ENCODE measurements at regions not wholly inside any gene's neighbourhood (a gene's known extent, or its start where the extent isn't known, plus 50 kb on each side); places are given as distances from the start of the nearest gene placed in this dataset.
"Not testable (repeated sequence)": the region's sequence is repeated elsewhere in the genome, so short reads cannot be mapped to it uniquely, and the experiment has no call there.

DNA sequence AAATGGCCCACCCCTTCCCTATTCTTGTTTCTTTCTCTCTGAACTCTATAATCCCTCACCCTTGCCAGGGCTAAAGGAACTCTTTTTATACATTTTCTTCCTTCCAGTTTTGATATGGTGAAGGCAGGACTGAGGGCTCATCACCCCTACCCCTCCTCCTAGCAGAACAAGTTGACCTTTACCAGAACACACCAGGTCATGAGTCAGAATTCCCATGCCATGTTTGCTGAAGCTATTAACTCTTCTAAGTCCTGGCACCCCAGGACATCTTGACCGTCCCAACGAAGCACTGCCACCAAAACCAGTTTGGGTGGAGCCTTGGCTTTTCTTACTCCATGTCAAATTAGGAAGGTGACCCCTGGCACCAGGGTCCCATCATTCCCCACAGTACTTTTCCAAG is 57.5 kb upstream of the DYNLT3 start:
- no peak for DNase-seq

DNA sequence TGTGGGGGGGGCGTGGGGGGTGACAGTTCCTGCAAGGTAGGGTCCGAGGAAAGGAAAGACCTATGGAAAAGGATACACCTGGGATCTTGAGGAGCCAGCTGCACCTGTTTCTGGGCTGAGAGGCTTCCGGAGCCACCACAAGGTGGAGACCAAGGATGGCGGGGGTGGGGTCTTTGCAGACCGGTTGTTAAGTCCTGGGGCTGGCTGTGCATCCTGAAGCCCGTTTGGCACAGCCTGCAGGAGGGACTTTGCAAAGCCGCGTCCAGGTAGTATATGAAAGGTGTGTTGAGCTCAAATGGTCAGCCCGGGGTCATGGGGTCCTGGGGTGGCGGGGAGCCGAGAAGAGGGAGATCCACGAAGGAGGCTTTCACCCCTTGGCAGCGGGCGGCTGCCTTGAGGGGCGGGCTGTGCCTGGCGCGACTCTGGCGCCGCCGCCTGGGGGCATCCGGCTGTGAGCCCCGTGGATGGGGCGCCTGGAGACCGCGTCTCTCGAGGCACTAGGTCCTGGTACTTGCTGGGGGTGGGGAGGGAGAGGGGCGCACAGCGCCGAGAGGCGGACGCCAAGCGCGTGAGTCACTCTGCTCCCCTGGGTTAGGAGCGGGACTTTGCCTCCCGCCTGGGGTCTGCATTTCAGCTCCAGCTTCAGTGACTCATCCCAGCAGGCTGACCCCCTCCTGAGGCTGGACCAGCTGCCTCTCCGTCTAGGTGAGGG is 58.2 kb upstream of the DYNLT3 start:
- DNase-seq: peak; percentile 38 to 53

DNA sequence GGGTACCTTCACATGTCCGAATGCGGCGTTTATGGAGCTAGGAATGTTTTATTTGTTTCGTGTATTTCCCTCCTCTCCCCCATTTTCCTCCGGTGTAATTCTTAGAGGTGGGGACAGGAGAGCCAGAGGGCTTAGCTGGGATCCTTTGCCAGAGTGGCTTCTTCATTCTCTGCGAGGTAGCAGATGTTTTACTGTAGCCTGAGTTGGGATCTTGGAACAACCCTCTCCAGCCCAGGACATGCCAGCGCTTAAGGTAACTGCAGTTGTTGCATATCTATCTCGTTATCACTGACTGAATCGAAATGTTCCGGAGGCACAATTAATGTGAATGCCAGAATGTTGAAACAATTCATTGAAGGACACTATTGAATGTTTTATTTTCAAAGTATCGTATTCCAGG is 59.0 kb upstream of the DYNLT3 start:
- DNase-seq: no peak

DNA sequence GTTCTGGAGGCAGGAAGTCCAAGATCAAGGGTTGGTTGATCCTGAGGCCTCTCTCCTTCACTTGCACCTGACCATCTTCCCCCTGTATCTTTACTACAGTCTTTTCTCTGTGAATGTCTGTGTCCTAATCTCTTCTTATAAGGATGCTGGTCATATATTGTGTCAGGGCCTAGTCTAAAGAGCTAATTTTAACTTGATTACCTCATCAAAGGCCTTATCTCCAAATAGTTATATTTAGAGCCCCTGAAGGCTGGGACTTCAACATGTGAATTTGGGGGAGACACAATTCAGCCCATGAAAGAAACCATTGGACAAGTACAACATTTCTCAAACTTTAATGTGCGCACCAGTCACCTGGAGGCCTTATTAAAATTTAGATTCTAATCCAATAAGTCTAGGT is 62.8 kb upstream of the DYNLT3 start:
- DNase-seq: no peak

DNA sequence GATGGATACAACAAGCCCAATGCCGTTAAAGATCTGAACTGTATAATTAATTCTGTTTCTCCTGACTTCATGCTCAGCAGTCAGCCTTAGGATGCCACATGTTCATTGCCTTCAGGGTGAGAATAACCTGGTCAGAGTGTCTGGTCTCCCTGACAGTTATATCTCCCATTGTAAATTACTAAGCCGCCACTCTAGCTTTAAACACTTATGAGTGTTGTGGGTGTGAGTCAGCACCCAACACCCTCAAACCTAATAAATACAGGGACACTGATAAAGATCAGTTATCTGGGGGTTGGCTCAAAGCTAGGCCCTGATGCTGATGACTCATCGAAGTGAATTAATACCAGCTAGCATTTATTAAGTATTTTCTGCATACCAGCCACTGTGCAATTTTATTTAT is 64.9 kb upstream of the DYNLT3 start:
- no peak for DNase-seq

DNA sequence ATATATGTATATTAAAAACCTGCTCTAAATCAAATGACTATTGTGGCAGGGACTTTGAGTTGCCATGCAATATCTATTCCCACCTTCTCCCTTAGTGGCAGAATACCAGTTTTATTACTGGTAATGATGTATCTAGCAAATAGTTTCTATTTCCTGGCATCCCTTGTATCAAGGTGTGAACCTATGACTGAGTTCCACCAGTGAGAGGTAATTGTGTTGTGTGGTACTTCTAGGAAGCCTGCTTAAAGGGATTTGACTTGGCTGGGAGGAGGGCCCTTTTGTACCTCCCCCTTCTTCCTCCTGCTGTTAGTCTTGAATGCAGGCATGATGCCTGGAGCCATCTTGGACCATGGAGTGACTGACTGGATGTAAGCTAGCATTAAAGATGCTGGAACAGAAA is 65.4 kb upstream of the DYNLT3 start:
- no peak for DNase-seq

DNA sequence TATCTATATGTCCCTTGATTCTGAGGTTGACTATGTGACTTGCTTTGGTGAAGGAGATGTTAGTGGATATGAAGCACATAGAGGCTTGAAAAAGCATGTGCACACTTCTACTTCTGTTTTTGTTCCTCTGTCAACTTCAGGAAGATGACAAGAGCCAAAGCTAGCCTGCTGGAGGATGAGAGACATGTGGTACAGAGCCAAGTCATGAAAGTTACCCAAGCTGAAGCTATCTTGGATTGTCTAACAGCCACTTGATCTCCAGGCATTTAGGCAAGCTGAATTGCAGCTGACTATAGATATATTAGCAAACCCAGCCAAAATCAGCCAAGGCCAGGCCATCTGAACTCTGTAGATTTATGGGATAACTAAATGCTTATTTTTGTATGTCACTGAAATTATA is 70.8 kb upstream of the DYNLT3 start:
- no peak for DNase-seq

DNA sequence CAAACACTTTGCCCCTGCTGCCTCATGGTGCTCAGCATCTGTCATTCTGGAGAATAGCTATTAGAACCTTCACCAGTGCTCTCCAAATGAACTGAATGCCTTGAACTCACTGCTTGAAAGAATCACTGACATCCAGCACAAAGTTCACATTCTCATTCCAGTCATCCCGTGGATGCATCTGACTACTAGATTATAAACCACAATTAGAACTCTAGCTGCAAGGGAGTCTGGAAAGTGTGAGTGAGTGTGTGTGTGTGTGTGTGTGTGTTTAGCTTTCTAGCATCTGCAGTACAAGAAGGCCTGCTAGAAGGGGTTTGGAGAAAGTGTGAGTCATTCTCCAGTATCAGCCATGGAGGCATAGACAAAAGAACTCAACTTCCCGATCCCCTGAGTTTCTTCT is 71.3 kb upstream of the DYNLT3 start:
- DNase-seq: no peak

DNA sequence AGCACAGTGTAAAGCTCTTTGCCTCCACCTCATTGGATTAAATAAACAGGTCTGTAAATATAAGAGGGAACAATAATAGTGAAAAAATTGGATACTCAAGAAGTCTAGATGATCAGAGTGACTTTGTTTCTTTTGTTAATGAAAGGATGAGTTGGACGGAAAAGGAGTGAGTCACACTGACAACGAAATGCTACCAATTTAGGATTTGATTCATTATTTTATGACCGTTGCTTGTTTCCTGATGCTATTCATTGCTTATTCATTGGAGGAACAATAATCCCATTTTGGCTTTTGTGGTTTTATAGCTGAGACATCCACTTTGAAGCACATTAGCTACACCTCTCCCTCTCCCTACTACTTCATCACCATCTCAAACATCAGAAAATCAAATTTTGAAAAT is 74.4 kb upstream of the DYNLT3 start:
- DNase-seq: peak in 1 of 2 experiments; percentile 21

DNA sequence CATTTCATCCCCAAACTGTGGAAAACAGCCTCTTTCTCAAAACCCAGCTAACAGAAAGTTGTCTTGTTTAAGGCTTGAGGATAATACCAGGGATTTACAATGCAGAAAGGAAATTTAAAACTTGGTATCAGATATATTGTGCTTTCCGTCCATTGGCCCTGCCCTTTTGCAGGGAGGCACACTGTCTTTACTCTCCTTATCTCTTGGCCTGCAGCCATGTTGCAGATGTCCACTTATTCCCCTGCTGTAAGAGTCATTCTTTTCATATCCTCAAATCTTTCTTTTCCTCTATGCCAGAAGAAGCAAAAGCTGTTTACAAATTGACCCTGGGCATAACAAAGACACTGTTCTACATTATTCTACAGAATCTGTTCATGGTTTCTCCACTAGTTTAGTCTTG is 75.6 kb upstream of the DYNLT3 start:
- DNase-seq: no peak

DNA sequence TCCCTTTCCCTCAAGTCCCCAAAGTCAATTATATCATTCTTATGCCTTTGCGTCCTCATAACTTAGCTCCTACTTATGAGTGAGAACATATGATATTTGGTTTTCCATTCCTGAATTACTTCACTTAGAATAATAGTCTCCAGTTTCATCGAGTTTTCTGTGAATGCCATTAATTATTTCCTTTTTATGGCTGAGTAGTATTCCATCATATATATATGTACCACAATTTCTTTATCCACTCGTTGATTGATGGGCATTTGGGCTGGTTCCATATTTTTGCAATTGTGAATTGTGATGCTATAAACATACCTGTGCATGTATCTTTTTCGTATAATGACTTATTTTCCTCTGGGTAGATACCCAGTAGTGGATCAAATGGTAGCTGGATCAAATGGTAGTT is 78.4 kb upstream of the DYNLT3 start:
- not testable (repeated sequence) for DNase-seq

DNA sequence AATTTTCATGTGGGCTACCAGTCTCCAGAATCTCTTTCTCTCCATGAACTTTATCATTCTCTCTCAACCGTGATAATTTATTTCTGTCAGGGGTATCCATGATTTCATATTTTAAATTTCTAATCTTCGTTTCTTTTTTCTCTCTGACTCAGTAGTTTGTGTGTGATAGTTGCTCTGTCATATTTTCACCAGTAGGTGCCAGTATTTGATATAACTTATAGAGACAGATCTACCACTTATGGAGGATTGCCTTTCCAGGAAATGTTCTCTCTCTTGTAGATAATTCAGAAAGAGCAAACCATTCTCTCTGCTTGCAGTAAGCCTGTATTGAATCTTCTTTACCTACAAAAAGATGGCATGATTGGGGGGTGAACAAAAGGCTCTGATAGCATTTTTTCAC is 79.3 kb upstream of the DYNLT3 start:
- no peak for DNase-seq

DNA sequence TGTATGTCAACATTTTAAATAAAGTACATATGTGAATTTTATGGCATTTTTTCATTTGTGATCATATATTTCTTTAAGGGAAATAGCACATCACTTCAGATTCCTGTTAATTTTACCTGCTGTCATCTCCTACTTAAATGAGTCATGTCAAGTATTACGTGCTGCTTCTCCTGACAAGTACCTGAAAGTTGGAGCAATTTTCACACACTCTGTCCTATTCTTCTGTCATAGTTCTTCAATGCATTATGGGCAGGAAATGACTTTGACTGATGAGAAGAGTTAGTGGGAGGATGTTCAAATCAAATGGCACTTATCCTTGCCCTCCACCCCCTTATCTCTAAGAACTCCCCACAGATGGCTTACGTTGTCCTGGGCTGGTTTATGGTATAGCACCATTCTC is 64.2 kb upstream of the SYTL5 start:
- no peak for DNase-seq

DNA sequence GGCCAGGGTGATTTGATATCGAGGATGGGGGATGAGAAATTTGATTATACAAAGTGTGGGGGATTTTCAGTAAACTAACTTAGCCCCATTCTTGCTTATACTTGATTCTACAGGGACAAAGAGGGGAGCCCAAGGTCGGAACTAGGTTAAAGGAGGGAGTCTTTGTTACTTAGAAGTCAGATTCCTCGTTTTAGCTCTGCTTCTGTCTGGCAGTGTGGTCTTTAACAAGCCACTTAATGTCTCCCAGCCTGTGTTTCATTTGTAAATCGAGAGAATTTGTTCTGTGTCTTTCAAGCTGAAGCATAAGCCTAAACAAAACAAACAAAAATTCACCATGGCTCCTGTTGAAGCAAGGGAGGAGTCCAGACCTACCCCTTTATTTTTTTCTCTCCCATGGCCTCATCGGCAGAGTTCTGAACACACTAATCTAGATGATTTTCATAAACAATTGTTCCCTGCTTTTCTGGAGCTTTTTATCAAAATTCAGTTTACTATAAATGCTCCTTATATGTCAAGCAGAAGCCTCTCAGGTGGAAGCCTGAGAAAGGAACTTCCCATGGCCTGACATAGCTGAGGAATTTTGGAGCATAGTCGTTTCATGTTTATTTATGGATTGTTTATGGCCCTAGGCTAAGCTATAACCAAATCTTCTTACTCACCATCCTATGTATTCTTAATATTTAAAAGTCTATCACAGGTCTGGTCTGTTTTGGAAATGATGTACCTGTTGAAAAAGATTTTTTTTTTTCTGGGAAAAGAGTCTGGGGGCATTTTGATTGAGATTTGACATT is 62.6 kb upstream of the SYTL5 start:
- DNase-seq: no peak

DNA sequence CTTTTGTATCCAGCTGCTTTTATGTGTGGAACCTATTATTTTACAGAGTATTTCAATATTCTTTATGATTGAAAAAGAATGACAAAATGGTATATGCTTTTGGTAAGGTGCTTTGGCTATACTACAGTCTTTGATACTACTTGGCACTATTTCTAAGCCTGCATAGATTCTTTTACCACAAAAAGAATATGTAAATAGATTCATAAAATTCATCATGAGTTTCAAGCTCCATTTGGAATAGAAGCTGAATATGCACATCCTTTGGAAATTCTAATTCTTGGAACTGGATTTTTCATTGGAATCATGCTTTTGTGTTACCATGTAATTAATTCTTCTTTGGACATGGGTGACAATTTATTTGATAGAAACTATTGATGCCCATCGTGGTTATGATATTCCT is 60.2 kb upstream of the SYTL5 start:
- no peak for DNase-seq

DNA sequence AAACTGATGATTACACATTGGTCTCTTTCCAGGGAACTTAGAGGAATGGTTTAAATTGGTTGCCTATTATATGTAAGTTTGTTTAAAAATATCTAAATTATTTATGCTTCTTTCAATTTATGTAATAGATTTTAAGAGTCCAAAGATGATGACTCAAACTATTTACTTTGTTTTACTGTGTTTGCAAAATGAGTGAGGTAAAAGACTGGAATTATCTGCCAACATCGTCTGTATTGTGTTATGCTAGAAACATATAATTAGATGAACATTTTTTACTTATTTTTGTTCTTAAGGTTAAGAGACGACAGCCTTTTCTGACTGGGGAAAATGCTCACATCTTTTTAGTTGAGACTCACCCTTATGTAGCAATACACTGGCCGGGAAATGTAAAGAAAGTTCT is 51.1 kb upstream of the SYTL5 start:
- DNase-seq: no peak

DNA sequence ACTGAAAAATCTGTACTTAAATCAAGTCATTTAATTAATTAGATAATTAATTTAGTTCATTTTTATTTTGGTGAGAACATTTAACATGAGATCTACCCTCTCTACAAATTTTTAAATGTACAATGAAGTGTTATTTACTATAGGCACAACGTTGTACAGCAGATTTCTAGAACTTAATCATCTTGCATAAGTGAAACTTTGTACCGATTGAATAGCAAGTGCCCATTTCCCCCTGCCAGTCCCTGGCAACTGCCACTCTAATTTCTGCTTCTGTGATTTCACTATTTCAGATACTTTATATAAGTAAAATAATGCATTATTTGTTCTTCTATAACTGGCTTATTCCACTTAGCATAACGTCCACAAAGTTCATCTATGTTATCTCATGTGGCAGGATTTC is 50.1 kb upstream of the SYTL5 start:
- no peak for DNase-seq

All from NCI-H1930 (cell line).